NCI-H2227 (cell line): ENCODE measurements at regions not wholly inside any gene's neighbourhood (a gene's known extent, or its start where the extent isn't known, plus 50 kb on each side); places are given as distances from the start of the nearest gene placed in this dataset.
A peak's percentile ranks its signal among the peaks of the same experiment; 100 is the strongest.
"Not testable (repeated sequence)": the region's sequence is repeated elsewhere in the genome, so short reads cannot be mapped to it uniquely, and the experiment has no call there.

Source experiments
- DNase-seq: peaks from one replicate; lab custom pipeline; 2025; ENCODE audit not compliant: unreplicated experiment; lab: John Stamatoyannopoulos, UW

DNA sequence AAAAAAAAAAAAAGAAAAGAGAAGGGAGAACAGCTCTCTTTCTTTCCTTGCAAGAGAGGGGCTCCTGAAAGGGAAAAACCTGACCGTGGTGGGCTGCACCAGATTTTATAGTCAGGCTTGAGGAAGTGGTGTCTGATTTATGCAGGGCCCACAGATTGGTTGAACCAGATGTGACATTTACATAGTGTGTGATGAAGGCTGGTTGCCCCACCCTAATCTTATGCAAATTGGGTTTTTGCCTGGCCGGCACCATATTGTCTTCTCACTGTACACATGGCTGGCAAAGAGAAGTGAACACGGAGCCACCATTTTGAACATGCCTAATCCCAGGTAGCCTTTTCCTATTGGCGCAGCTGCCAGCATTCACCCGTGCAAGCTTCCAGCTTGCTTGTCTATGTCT lies 154.4 kb downstream of the OXSM start:
- DNase-seq = peak; percentile 55

DNA sequence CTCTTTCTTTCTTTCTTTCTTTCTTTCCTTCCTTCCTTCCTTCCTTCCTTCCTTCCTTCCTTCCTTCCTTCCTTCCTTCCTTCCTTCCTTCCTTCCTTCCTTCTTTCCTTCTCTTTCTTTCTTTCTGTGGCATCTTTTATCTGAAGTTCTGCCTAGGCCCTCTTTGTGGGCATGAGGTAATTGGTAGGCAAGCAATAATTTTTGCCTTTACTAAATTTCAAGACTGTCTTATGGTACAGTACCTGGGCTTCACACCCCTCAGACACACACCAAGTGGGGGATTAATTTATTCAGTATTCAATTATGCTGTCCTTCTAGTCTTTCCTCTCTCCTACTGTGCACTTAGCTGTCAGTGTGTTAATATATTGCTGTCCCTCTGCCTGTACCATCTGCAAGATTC lies 155.5 kb downstream of the OXSM start:
- DNase-seq = no peak

DNA sequence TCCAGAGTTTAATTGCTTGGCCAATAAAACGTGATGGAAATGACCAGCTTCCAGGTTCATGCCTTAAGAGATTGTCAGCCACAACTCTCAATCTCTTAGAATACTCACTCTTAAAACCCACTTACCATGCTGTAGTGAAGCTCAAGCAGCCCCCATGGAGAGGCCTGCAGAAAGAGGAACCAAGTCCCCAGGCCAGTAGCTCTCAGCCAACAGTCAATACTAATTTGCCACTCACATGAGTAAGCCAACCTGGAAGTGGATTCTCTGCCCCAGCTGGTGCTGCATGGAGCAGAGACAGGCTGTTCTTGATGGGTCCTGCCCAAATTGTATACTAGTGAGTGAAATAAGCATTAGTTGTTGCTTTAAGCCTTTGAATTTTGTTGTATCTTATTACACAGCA lies 155.9 kb downstream of the OXSM start:
- no peak for DNase-seq

DNA sequence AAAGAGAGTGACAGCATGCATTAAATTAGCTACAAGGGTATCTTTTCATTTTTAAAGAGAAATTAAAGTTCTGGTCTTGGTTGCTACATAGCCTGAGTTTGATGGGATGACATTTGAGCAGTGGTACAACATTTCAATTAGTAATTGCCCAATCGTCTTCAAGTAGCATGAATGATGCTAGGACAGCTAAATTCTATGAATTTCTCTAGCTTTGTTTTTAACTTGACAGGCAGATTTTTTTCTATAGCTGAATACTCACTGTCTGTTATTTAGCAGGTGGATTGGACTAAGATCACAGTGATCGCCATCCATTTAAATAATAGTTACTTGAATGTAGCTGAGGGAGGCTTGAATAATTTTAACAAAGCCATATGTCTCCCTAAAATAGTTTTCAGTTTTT lies 162.2 kb downstream of the OXSM start:
- no peak for DNase-seq

DNA sequence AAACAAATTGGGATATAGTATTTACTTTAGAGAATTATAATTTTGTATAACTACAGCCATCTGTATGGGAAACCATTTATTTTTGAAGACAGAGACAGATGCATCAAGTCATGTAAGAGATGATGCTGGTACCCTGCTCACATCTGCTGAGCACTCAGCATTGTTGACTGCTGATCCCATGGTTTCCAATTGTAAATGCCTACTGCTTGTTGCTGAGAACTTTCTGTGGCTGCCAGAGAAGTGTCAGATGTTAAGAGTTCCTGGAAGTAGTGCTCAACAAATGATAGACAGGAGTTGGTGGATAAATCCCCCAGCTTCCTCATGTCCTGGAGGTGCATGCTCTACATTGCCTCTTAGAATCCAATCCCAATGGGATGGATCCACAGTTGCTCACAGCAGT lies 167.1 kb downstream of the OXSM start:
- DNase-seq = no peak

DNA sequence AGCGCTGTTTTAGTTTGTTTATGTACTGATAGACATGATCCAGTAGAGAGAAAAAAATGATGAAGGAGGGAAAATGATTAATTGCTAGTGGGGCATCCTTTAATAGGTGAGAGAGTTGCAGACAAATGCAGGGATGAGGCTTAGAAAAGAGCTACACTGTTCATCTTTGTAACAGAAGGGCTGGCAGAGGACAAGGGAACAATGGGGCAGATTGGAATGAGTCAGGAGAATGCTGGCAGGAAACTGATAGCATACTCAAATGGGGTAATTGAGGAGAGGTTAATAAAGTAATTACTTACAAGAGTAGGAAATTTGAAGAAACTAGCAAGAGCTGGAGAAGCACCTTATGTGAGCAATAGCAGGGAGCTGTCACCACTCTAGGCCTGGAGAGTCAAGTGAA lies 170.9 kb downstream of the OXSM start:
- DNase-seq = no peak

DNA sequence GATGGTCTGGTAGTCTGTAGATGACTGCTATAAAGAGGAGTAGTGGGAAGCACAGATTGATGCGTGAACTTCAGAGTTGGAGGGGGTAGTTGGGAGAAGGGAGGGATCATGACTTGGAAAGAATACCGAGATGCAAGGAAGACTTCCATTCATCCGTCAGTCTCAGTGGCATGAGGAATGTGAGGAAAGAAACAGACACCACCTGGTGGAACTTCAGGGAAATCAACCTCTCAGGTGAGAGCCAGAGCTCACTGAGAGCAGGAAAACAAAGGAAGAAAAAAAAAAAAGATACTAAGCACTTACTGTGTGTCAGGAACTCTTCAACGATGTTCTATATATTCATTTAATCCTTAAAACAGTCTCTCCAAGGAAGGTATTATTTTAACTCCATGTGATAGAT lies 172.4 kb downstream of the OXSM start:
- peak; percentile 6 for DNase-seq

DNA sequence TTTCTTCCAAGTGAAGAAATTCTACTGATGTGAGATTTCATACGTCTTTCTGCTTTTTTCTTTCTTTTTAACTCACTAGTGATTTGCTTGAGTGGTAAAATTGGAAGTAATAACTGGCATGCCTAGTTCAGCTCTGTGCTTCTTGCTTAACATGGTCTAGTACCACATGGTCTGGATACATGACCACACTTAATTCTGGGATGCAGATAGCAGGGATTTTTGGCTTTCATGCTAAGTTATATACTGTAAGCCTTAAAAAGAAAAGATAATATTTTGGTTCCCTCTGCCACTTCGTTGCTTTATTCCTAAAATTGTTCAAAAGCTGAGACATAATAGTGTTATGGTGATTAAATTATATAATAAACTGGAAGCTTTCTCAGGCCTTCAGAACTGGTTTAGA lies 174.3 kb downstream of the OXSM start:
- DNase-seq = no peak

DNA sequence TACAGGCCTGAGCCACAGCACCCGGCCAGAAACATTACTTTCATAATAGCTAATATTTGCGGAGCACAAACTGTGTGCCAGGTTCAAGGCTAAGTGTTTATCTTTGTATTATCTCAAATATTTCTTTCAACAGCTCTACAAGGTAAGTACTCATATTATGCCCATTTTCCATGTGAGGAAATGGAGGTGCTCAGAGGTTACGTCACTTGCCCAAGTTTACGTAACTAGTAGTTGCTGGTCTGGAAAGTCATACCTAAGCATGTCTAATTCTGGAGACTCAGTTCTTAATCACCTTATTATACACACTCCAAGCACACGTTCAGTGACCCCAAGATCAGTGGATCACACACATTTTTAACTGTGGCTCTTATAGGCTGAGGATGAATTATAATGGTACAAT lies 177.5 kb downstream of the OXSM start:
- DNase-seq = no peak

DNA sequence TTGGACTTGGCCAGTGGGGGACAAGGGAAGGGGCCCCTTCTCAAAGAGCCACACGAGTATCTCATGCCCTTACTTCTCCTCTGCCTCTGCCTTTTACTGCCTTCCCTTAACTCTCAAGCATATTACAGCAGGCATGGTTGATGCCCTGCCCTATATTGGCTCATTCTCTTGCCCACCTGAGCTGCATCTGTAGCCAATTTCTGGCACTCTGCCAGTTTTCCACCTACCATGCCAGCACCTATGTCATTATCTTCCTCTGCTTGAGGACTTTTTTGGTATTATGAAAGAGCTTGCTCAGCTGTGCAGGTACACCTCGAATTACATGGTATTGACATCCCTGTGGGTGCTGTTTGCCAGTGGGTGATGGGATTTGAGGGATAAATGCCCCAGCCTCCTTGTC lies 181.8 kb downstream of the OXSM start:
- no peak for DNase-seq

DNA sequence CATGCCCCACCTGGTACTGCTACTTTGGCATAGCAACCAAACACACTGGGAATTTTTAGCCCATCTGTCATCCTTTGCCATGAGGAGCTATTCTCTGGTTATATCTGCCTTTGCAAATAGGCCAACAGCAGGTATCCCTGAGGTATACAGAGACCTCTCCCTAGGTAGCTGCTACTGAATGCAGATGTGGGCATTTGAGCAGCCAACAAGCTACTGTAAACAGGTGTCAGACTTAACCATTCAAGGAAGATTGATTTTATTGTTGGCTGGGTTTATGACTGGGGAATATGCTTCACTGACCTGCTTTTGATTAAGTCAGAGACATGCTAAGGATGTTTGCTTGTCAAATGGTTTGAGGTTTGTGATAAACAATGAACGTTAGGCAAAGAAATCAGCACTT lies 183.2 kb downstream of the OXSM start:
- no peak for DNase-seq

DNA sequence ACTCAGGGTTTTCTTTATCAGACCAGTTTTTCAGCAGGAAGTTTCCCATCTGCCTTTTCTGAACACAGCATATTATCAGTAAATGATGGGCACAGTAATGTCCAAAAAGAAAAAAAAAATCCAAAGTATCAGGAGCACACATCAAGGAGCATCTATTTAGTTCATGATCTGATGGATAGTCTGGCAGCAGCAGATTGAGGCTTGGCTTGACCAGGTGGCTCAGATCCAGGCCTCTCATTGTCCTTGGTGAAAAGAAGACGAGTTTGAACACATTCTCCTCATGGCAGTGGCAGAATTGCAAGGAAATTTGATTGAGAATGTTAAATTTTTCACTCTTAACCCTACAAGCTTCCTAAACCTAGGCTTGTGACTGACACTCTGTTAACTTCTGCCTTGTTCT lies 192.9 kb downstream of the OXSM start:
- no peak for DNase-seq

DNA sequence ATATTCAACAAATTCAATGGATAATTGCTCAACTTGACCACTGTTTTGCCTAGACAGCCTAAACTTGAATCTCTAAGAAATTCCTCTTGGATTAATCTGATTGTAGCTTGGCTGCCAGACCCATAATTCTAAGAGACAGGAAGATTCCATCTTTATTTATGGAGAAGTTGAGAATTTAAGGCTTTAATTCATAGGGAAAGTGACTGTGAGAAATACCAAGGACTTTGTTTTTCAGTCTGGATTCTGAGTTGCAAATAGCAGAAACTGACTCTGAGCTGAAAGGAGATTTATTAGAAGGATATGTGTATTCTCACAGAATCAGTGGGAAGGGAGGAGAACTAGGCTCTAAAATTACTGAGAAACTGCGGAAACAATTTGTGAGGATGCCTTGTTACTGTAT lies 195.7 kb downstream of the OXSM start:
- DNase-seq = no peak

DNA sequence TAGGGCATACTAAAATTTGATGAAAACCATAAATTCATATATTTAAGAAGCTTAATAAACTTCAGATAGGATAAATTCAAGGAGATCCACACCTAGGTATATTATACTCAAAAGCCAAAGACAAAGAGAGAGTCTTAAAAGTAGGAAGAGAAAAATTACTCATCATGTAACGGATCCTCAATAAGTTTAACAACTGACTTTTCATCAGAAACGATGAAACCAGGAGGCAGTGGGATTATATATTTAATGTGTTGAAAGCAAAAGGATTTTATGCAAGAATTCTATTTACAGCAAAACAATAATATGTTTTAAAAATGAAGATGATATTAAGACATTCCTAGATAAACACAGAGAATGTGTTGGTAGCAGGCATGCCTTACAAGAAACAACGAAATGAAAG lies 202.7 kb downstream of the OXSM start:
- no peak for DNase-seq

DNA sequence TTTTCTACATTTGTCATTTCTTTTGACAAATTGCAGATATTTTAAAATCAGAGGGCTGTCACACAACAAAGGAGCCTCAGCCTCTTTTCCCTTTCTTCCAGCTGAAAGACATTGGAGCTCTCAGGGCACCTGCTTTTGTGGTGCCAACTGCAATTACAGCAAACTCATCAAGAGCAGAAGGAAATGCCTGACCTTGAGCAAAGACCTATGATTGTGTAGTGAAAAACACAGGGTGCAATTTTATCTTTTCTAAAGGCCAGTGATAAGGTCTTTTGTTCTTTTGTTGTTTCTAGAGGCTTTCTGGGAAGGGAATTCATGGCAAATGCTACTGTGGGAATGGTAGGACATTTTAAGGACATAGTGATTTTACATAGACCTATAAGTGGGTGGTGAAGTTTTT lies 214.3 kb downstream of the OXSM start:
- DNase-seq = peak; percentile 19

DNA sequence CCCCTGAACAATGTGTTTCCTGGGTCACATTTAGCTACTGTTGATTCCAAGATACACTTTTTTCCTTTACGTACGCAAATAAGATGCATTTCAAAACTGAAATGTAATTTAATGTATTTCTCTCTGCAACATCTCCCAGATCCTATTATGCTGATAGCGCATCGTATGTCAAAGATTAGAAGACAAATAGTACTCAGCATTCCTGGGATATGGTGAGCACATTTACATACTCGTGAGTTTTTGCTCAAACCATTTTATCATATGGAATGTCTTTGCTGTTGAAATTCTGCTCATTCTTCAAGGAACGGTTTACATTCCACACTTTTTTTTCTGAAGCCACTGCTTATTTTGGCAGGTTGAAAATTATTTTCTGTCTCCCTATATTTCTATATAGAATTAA lies 221.4 kb downstream of the OXSM start:
- DNase-seq = no peak

DNA sequence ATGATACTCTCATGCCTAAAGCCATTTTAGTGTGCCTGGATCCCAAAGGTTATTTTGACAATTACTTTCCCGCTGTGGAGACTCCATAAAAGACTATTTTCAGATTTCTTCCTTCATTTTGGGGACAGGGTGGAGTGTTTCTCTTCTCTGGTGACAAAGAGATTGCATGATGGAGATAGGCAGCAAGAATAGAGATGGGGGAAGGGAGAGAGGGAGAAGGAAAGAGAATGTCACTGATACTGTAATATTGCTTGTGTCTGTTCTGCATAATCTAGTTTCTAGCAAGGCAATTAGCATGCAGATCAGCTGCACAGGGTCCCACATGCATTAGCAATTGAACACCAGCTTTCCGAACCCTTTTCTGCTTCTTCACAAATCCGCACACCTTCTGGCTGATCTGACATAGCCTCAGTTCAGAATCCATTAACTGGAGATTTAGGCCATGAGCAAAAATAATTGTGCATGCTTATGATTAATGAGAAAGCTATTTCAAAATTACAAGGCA lies 222.4 kb downstream of the OXSM start:
- DNase-seq = no peak

DNA sequence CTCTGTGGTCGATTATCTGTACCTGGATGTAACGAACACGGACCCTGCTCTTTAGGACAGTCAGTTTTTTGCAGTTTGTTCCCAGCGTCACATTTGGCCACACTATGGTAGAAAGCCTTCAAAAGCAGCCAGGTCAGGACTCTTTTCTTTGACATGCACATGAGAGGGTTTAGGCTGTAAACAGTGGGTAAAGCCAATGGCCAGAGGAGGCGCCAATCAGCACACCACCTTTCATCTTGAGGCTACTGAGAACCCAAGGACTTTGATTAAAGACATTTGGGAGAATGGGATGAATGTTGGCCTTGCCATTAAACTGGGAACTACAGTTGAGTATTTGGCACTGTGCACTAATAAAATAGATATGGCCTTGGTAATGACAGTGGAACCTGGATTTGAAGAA lies 225.9 kb downstream of the OXSM start:
- DNase-seq = no peak

DNA sequence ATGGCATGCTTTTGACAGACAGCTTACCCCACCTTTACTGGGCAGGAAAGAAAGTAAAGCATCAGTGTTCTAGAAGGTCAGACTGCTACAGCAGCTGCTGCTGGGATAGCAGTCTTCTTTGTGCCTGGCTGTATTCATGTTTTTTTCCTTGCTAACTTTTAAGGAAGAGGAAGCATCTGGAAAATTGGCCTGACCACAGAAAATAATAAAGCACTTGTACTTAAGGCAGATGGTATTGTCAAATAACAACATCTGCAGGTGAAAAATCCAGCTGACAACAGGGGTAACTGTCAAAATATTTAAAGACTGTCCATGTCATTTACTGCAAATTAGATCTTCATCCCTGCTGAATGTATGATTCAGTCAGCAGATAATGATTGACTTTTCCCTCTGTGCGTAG lies 229.0 kb downstream of the OXSM start:
- DNase-seq = no peak

DNA sequence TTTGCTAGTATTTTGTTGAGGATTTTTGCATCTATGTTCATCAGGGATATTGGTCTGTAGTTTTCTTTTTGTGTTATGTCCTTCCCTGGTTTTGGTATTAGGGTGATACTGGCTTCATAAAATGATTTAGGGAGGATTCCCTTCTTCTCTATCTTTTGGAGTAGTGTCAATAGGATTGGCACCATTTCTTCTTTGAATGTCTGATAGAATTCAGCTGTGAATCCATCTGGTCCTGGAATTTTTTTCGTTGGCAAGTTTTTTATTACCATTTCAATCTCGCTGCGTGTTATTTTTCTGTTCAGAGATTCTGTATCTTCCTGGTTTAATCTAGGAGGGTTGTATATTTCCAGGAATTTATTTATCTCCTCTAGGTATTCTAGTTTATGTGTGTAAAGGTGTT lies 234.3 kb downstream of the OXSM start:
- DNase-seq = not testable (repeated sequence)

DNA sequence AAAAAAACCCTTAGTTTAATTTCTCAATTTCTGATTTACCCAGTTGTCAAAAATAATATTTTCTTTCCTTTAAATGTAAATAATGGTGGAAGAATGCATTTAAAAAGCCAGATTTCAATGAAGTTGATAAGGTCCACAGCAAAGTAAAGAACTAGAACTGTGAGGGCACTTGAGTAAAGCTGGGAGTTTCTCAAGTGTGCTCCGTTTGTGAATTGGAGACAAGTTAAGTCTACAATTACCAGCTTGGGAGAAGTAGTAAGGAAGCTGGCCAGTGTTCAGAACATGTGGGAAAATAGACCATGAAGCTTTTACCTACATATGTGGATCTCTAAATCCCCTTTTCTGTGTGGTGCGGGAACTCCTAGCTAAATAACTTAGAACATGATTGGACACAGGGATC lies 239.4 kb downstream of the OXSM start:
- DNase-seq = no peak

DNA sequence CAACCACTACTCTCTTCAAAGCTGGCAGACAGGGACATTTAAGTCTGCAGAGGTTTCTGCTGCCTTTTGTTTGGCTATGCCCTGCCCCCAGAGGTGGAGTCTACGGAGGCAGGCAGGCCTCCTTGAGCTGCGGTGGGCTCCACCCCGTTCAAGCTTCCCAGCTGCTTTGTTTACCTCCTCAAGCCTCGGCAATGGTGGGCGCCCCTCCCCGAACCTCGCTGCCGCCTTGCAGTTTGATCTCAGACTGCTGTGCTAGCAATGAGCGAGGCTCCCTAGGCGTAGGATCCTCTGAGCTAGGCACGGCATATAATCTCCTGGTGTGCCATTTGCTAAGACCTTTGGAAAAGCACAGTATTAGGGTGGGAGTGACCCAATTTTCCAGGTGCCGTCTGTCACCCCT lies 252.2 kb downstream of the OXSM start:
- not testable (repeated sequence) for DNase-seq

DNA sequence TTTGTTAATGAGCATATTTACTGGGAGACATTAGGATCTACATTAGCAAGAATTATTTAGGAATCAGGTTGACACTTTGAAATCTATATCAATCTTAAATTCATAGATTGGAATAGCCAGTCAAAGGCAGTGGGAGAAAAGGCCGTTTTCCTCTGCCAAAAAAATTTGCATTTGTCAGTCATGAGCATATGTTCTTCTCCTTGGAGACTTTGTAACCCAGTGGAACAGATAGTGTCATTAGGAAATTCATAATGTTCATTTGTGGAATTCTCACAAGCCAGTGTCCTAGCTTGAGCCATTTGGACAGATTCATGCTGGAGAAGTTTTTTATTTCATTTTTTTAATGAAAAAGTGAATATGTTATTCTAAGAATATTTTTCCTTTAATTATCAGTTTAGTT lies 260.1 kb downstream of the OXSM start:
- no peak for DNase-seq

DNA sequence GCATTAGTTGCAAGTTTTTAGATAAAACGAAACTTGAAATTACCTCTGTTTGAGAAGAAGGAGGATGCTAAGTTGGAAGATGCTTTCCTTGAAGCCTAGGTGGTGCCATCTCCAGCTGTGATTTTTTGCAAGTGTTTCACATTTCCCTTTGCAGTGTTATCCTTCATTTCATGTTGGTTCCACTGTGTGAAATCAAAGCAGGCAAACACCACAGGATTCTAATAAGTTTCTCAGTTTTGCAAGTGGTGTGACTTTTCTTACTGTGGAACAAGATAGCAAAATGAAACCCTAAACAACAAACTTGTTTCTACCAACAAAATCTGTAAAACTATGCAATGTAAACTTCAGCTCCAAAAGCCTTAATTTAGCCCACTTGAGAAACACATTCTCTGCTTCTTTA lies 260.9 kb downstream of the OXSM start:
- DNase-seq = no peak
